ENCODE measurements at regions not wholly inside any gene's neighbourhood (a gene's known extent, or its start where the extent isn't known, plus 50 kb on each side); places are given as distances from the start of the nearest gene placed in this dataset.
A peak's percentile ranks its signal among the peaks of the same experiment; 100 is the strongest.
"Not testable (repeated sequence)": the region's sequence is repeated elsewhere in the genome, so short reads cannot be mapped to it uniquely, and the experiment has no call there.

- no peak for DNase-seq
These were observed 53.3 kb downstream of the TANC2 start for GRCh38 chr17:63019138-63019873.

DNA sequence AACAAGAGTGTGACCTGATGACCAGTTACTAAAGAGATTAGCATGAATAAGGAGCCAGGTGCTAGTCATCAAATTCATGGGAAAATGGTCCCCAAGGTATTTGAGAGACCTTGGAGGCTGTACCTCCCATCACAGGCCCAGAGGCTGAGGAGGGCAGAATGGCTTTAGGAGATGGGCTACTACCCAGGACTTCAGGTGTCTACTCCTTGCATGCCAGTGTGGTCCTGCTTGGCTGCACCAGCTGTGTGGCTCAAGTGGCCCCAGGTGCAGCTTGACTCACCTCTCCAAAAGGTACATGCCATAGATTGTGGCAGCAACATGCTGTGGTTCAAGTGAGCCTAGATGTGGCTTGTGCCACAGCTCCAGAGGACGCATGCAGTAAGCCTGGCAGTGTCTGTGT, 56.5 kb downstream of the TANC2 start:
- no peak for DNase-seq

DNA sequence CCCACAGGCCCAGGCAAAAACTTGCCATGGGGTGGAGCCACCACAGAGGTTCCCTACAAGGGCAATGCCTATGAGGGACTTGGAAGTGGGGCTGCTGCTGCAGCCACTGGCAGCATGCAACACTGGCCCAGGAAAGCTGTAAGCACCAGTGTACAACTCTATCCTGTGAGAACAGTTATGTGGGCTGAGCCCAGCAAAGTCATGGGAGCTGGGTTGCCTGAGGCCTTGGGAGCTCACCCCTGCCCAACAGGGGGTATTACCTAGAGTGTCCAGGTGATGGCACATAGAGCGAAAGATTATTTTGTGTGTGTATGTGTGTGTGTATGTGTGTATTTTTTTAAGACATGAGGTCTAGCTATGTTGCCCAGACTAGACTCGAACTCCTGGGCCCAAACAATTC, 57.0 kb downstream of the TANC2 start:
- DNase-seq = no peak

- no peak for DNase-seq
These were observed 58.2 kb downstream of the TANC2 start for GRCh38 chr17:63024201-63024600.

- peak; percentile 66 for DNase-seq
These were observed 58.7 kb downstream of the TANC2 start for GRCh38 chr17:63024716-63025115.

DNA sequence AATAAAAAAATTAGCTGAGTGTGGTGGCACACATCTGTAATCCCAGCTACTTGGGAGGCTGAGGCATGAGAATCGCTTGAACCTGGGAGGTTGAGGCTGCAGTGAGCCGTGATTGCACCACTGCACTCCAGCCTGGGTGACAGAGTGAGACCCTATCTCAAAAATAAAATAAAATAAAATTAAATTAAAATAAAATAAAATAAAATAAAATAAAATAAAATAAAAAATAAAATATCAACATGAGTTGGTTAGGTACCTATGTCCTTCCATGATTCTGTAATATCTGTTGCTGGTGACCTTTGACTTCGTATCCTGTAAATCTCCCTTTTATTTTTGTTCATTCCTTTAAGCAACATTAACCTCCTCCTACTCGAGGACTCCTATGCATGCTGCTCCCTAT, 59.6 kb downstream of the TANC2 start:
- DNase-seq = not testable (repeated sequence)

DNA sequence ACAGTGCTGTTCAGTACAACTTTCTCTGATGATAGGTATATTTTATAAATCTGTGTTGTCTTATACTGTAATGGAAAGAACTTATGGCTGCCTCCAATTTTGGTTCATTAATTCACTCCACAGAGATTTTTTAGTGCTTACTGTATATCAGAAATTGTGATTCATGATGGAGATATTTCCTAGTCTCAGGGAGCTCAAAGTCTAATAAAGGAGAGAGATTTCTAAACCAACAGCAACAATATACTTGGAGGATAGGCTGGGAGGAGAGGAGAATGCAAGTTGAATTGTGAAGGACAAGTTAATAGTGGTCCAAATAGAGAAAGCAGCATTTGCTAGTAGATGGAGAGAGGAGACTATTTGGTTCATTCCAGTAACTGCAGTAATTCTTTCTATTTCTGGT, 63.5 kb downstream of the TANC2 start:
- DNase-seq = peak; percentile 88

DNA sequence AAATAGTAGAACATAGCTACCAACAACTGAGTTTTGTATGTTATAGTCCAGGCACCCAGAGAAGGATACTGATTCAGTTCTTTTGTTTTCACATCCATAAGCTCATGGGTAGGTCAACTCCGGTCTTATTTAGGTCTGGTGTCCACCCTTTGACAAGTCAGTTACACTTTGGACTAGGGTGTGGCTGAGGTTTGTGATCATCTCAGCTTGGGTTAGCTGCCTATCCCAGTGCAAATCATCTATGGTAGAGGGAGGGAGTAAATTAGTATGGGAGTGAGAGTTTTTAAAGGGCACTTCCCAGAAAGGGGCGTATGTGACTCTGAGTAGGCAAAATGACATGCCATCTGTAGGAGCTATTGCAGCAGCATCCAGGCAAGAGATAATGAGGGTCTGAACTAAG, 66.1 kb downstream of the TANC2 start:
- no peak for DNase-seq

GRCh38 chr17:63033142-63033541, 67.1 kb downstream of the TANC2 start:
- DNase-seq = no peak

- DNase-seq = peak; percentile 93
These were observed 69.2 kb downstream of the TANC2 start for GRCh38 chr17:63035271-63035670.

DNA sequence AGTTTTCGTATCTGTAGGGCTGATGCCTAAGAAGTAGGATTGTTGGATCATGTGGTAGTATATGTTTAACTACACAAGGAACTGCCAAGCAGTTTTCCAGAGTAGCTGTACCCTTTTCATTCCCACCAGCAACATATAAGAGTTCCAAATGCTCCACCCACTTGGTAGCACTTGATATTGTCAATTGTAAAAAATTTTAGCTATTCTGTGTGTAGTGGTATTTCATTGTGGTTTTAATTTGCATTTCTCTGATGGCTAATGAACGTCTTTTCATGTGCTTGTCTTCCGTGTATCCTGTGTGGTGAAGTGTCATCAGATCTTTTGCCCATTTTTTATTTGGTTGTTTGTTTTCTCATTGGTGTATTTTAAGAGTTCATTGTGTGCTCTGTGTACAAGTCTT, 69.7 kb downstream of the TANC2 start:
- peak; percentile 64 for DNase-seq

- no peak for DNase-seq
These were observed 73.3 kb downstream of the TANC2 start for GRCh38 chr17:63039342-63039741.

- DNase-seq = peak; percentile 66
These were observed 74.0 kb downstream of the TANC2 start for GRCh38 chr17:63039899-63040602.

DNA sequence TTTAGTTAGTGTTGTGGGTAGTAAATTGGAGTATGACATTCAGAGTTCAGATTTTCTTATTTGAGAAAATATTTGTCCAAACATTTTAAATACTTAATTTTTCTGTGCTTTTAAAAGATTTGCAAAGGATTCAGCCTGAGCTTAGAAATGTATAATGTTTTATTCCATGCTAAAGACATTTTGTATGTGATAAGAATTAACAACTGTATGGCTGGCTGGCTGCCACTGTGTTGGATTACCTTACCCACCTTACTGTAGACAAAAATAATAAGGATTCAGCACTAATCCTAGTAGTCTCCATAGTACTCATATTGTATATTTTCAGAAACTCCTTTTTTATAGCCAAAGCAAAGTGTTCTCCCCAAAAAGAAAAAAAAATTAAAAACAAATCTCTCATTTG, 74.8 kb downstream of the TANC2 start:
- DNase-seq = no peak

GRCh38 chr17:63041251-63041650, 75.2 kb downstream of the TANC2 start:
- DNase-seq = no peak

DNA sequence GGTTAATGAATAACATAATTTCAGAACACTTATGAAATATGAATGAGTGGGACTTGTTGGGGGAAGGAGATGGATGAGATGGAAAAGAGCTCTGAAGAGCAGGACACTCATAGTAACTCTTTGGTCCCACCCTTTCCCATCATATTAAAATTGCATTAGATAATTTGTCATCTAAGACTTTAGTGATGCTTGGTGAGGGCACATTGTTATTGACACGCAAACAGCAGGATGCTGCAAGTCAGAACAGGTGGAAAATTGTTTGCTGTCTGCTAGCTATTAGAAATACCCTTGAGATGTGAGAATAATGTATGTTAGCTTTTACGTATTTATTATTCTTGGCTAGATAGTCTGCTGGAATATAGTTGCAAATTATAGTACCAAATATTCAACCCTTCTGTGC, 75.7 kb downstream of the TANC2 start:
- DNase-seq = no peak

GRCh38 chr17:63042256-63042812, 76.3 kb downstream of the TANC2 start:
- DNase-seq = peak; percentile 18

GRCh38 chr17:63057560-63057959, 91.5 kb downstream of the TANC2 start:
- not testable (repeated sequence) for DNase-seq

DNA sequence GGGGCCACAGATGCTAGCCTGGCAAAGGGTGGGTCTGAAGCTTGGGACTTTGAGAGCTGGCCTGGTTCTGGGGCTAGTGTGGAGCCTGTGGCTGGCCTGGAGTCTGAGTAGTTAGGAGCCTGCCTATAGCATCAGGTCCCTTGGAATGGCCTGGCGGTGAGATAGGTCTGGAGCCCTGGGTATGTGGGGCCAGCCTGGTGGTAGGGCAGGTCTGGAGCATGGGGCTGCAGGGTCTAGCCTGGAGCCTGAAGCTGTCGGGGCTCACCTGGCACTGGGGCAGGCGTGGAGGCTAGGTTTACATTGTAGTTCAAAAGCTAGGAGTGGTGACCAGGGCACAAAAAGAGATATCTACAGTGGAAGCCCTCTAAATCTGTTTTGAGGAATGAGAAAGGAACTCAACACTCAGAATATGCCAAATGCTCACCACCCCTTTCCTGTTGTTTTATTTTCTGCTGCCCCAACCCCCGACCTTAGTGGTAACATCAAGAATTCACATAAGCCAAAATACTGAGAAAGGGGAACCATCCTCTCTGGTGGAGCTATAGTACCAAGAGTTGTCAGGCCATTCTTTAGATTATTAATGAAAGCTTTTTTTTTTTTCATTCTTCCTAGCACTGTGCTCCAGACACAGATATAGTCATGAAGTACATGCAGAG, 100.3 kb downstream of the TANC2 start:
- no peak for DNase-seq

DNA sequence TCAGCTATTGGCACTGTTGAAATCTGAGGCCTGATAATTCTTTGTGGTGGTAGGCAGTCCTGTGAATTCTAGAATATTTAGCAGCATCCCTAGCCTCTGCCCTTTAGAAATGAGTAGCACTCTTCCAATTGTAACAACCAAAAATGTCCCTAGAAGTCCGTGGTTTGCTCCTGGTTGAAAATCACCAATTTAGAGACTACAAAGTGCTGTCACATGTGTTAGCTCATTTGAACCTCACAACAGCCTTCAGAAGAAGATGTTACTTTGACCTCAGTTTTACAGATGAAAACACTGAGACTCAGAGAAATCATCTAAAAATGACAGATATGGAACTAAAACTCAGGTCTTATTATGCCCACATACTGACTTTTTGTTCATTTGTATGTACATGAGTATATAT, 103.2 kb downstream of the TANC2 start:
- no peak for DNase-seq

DNA sequence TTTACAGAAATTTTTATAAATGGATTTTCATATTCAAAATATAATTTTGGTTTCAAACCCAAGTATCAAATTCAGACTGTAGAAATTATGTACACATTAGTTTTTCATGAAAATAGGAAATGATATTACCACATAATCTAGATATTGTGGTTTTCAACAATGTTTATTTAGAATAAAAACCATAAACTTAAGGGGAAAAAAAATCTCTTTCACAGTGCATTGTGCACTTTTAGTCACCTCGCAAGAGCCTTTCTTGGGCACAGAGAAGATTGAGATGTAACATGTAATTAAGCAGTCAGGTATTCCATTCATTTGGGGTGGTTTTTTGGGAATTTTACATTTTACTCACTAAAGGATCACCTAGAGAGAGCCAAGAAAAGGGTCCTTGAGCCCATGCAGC, 104.0 kb downstream of the TANC2 start:
- DNase-seq = no peak

DNA sequence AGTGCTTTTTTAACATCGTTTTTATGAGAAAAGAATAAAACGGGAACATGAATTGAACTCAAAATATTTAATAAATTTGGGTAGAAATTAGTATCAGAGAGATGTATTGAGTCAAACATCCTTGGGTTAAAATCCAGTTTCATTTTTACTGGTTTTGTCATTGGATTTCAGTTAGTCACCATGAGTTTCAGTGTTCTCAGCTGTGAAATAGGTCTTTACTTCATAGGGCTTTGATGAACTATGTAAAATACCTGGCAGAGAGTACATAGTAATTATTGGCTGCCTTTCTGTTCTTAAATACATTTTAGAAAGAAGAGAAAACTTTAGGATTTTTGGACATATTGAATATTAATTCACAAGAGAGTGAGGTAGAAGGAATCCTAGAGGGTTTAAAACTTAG, 105.8 kb downstream of the TANC2 start:
- no peak for DNase-seq

- DNase-seq = peak; percentile 5
These were observed 109.9 kb downstream of the TANC2 start for GRCh38 chr17:63075969-63076368.

DNA sequence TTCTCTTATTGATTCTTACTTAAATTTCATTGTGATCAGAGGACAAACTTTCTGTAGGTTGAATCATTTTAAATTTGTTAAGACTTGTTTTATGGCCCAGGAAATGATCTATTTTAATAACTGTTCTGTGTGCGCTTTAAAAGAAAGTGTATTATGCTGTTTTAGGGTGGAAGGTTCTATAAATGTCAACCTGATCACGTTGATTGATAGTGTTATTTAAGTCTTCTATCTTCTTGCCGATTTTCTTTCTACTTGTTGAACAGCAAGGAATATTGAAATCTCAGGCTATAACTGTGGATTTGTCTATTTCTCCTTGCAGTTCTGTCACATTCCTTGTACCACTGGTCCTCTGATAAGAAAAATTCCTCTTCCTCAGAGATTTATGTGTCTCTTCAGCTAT, 112.7 kb downstream of the TANC2 start:
- DNase-seq = no peak
